GM19239 (cell line): ENCODE measurements at regions not wholly inside any gene's neighbourhood (a gene's known extent, or its start where the extent isn't known, plus 50 kb on each side); places are given as distances from the start of the nearest gene placed in this dataset.

Source experiments
- DNase-seq: peaks from one replicate; pipeline ENCODE4 v3.0.0; 2011; ENCODE audit warnings: low spot score; ENCODE audit not compliant: insufficient read length
- FAIRE-seq: peaks from 2 replicates; lab custom pipeline; 2011; peaks lifted over from hg19 to GRCh38; lab: Jason Lieb, UNC

- FAIRE-seq (no peak), DNase-seq (no peak)
These were observed 835.9 kb upstream of the ZNF608 start for GRCh38 chr5:125582352-125582751.

- no peak for FAIRE-seq
- no peak for DNase-seq
These were observed 837.1 kb upstream of the ZNF608 start for GRCh38 chr5:125583321-125584139.

- no peak for FAIRE-seq
- DNase-seq: no peak
These were observed 837.7 kb upstream of the ZNF608 start for GRCh38 chr5:125584140-125584520.

- no peak for DNase-seq
- FAIRE-seq: no peak
These were observed 835.6 kb upstream of the GRAMD2B start for GRCh38 chr5:125587631-125588030.

- DNase-seq (no peak), FAIRE-seq (no peak)
These were observed 830.4 kb upstream of the GRAMD2B start for GRCh38 chr5:125592856-125593255.

GRCh38 chr5:125595095-125595494 lies 828.1 kb upstream of the GRAMD2B start:
- no peak for DNase-seq
- no peak for FAIRE-seq

- FAIRE-seq (no peak), DNase-seq (no peak)
These were observed 827.4 kb upstream of the GRAMD2B start for GRCh38 chr5:125595845-125596244.

GRCh38 chr5:125597338-125597737 lies 825.9 kb upstream of the GRAMD2B start:
- FAIRE-seq: no peak

GRCh38 chr5:125600559-125600958 lies 822.6 kb upstream of the GRAMD2B start:
- FAIRE-seq: no peak

More at GRCh38 chr5:125597338-125597737, 825.9 kb upstream of the GRAMD2B start:
- no peak for DNase-seq

GRCh38 chr5:125602184-125602583 lies 821.0 kb upstream of the GRAMD2B start:
- DNase-seq (no peak), FAIRE-seq (no peak)

More at GRCh38 chr5:125600559-125600958, 822.6 kb upstream of the GRAMD2B start:
- DNase-seq: no peak

- DNase-seq: no peak
These were observed 819.9 kb upstream of the GRAMD2B start for GRCh38 chr5:125603321-125603720.

GRCh38 chr5:125604104-125604503 lies 819.1 kb upstream of the GRAMD2B start:
- DNase-seq: no peak
- FAIRE-seq: no peak

More at GRCh38 chr5:125603321-125603720, 819.9 kb upstream of the GRAMD2B start:
- no peak for FAIRE-seq

- FAIRE-seq: no peak
These were observed 816.2 kb upstream of the GRAMD2B start for GRCh38 chr5:125607018-125607417.

GRCh38 chr5:125609011-125609410 lies 814.2 kb upstream of the GRAMD2B start:
- no peak for DNase-seq
- no peak for FAIRE-seq

More at GRCh38 chr5:125607018-125607417, 816.2 kb upstream of the GRAMD2B start:
- no peak for DNase-seq

- DNase-seq (no peak), FAIRE-seq (no peak)
These were observed 812.3 kb upstream of the GRAMD2B start for GRCh38 chr5:125610892-125611291.

GRCh38 chr5:125611541-125611940 lies 811.7 kb upstream of the GRAMD2B start:
- DNase-seq (no peak), FAIRE-seq (no peak)

GRCh38 chr5:125612181-125612721 lies 811.0 kb upstream of the GRAMD2B start:
- FAIRE-seq (no peak), DNase-seq (no peak)

- DNase-seq: no peak
- no peak for FAIRE-seq
These were observed 810.4 kb upstream of the GRAMD2B start for GRCh38 chr5:125612776-125613175.

GRCh38 chr5:125630237-125630636 lies 793.0 kb upstream of the GRAMD2B start:
- FAIRE-seq (no peak), DNase-seq (no peak)

GRCh38 chr5:125633523-125633922 lies 789.7 kb upstream of the GRAMD2B start:
- no peak for DNase-seq
- FAIRE-seq: no peak

- DNase-seq: no peak
These were observed 788.9 kb upstream of the GRAMD2B start for GRCh38 chr5:125634216-125634835.

More at GRCh38 chr5:125634216-125634835, 788.9 kb upstream of the GRAMD2B start:
- no peak for FAIRE-seq
